IMR-90 (cell line): ENCODE measurements at regions not wholly inside any gene's neighbourhood (a gene's known extent, or its start where the extent isn't known, plus 50 kb on each side); places are given as distances from the start of the nearest gene placed in this dataset.

ENCODE experiments used
- ATAC-seq: fragments of 200-7000 bp; cut with Tn5 transposase; 2 replicates; pipeline ENCODE4 v1.9.1; 2020; ENCODE audit warnings: low read depth, mild to moderate bottlenecking, moderate library complexity
- BruUV-seq: library from RNA; stranded (reverse); fragments of 400-500 nt; replicated peaks from 2 replicates; lab custom pipeline; 2021; lab: Mats Ljungman, UMichigan
- CTCF ChIA-PET: fragments of 300-600 bp; formaldehyde crosslinking; extraction: SDS; loops from one replicate; lab custom pipeline; 2021; ENCODE audit warnings: antibody characterized with exemption; lab: Yijun Ruan, JAX
- POLR2A ChIA-PET: fragments of 300-600 bp; sonication (Branson Sonifier 250); formaldehyde crosslinking; loops from one replicate; lab custom pipeline; 2022; ENCODE audit warnings: antibody characterized with exemption; ENCODE audit not compliant: unreplicated experiment; lab: Charles Lee
- DNase-seq: peaks from one replicate; pipeline ENCODE4 v3.0.0; 2013
- H2AFZ ChIP-seq: replicated peaks from 2 replicates; pipeline ENCODE3; 2013; ENCODE audit warnings: low read length, mild to moderate bottlenecking; ENCODE audit not compliant: poor library complexity
- H2AK5ac ChIP-seq: 2 replicates; pipeline ENCODE4 v1.6.1; 2013; ENCODE audit warnings: low read depth, low read length, inconsistent platforms
- H2AK9ac ChIP-seq: replicated peaks from 2 replicates; pipeline ENCODE3; 2013; ENCODE audit warnings: mild to moderate bottlenecking, low read depth, low read length, moderate library complexity; ENCODE audit not compliant: poor library complexity
- H2BK120ac ChIP-seq: 2 replicates; pipeline ENCODE4 v1.6.1; 2013; ENCODE audit warnings: low read depth, low read length, inconsistent platforms
- H2BK15ac ChIP-seq: 3 replicates; pipeline ENCODE4 v1.6.1; 2013; ENCODE audit warnings: low read depth, low read length, inconsistent platforms
- H2BK20ac ChIP-seq: 2 replicates; pipeline ENCODE4 v1.6.1; 2013; ENCODE audit warnings: low read depth, mild to moderate bottlenecking, inconsistent platforms, low read length, moderate library complexity
- H2BK5ac ChIP-seq: 2 replicates; pipeline ENCODE4 v1.6.1; 2013; ENCODE audit warnings: mild to moderate bottlenecking, low read depth, low read length, inconsistent platforms; ENCODE audit not compliant: poor library complexity, severe bottlenecking
- H3K14ac ChIP-seq: replicated peaks from 2 replicates; pipeline ENCODE4 v1.6.1; 2013; ENCODE audit warnings: low read depth, low read length, inconsistent platforms
- H3K18ac ChIP-seq: 2 replicates; pipeline ENCODE4 v1.6.1; 2013; ENCODE audit warnings: low read depth, low read length, control low read depth
- H3K23ac ChIP-seq: 2 replicates; pipeline ENCODE4 v1.6.1; 2013; ENCODE audit warnings: low read depth, low read length, inconsistent platforms
- H3K27ac ChIP-seq: 2 replicates; pipeline ENCODE4 v1.5.1; 2013; ENCODE audit warnings: mild to moderate bottlenecking, control low read depth, low read length; ENCODE audit not compliant: insufficient read depth
- H3K27me3 ChIP-seq: 2 replicates; pipeline ENCODE4 v1.6.1; 2013; ENCODE audit warnings: low read length; ENCODE audit not compliant: control insufficient read depth, insufficient read depth
- H3K36me3 ChIP-seq: 2 replicates; pipeline ENCODE4 v1.6.1; 2013; ENCODE audit warnings: low read length, mixed read lengths; ENCODE audit not compliant: control insufficient read depth, insufficient read depth
- H3K4ac ChIP-seq: 2 replicates; pipeline ENCODE4 v1.6.1; 2013; ENCODE audit warnings: low read depth, low read length, inconsistent platforms
- H3K4me1 ChIP-seq: 2 replicates; pipeline ENCODE4 v1.6.1; 2013; ENCODE audit warnings: low read length, mixed read lengths; ENCODE audit not compliant: control insufficient read depth, insufficient read depth
- H3K4me2 ChIP-seq: 2 replicates; pipeline ENCODE4 v1.6.1; 2013; ENCODE audit warnings: low read depth, mild to moderate bottlenecking, control low read depth, low read length, moderate library complexity
- H3K4me3 ChIP-seq: 2 replicates; pipeline ENCODE4 v1.5.1; 2013; ENCODE audit warnings: low read depth, mild to moderate bottlenecking, control low read depth, low read length, moderate library complexity; ENCODE audit not compliant: insufficient read depth
- H3K56ac ChIP-seq: 2 replicates; pipeline ENCODE4 v1.6.1; 2013; ENCODE audit warnings: low read length, inconsistent platforms; ENCODE audit not compliant: insufficient read depth; ENCODE audit errors: extremely low read depth
- H3K79me1 ChIP-seq, 2 experiments: 2 replicates each; pipeline ENCODE4 v1.6.1; 2013; ENCODE audit warnings: low read length in 2 of 2, inconsistent platforms in 1 of 2, low read depth in 1 of 2
- H3K9ac ChIP-seq: 2 replicates; pipeline ENCODE4 v1.6.1; 2013; ENCODE audit warnings: low read depth, low read length, control low read depth
- H3K9me1 ChIP-seq: 2 replicates; pipeline ENCODE4 v1.6.1; 2013; ENCODE audit warnings: low read length, inconsistent platforms; ENCODE audit not compliant: insufficient read depth
- H3K9me3 ChIP-seq: 2 replicates; pipeline ENCODE4 v1.6.1; 2013; ENCODE audit warnings: low read length; ENCODE audit not compliant: control insufficient read depth, insufficient read depth
- H4K20me1 ChIP-seq: 2 replicates; pipeline ENCODE4 v1.6.1; 2013; ENCODE audit warnings: low read length, inconsistent platforms; ENCODE audit not compliant: insufficient read depth
- H4K5ac ChIP-seq: 2 replicates; pipeline ENCODE4 v1.6.1; 2013; ENCODE audit warnings: mild to moderate bottlenecking, low read depth, low read length, control low read depth
- H4K8ac ChIP-seq, 2 experiments: 2 replicates each; pipeline ENCODE4 v1.6.1; 2013; ENCODE audit warnings: low read depth in 2 of 2, low read length in 2 of 2, control low read depth in 1 of 2, inconsistent platforms in 1 of 2
- H4K91ac ChIP-seq: 2 replicates; pipeline ENCODE4 v1.6.1; 2013; ENCODE audit warnings: low read depth, low read length, inconsistent platforms; ENCODE audit not compliant: insufficient read depth
- FOS ChIP-seq: fragments of 150-350 bp; IDR thresholded peaks from 2 replicates; pipeline ENCODE4 v1.6.1; 2016; ENCODE audit warnings: low read depth, low read length
- RCOR1 ChIP-seq: IDR thresholded peaks from 2 replicates; pipeline ENCODE4 v1.6.1; 2012; ENCODE audit warnings: mild to moderate bottlenecking, low read length, improper control_type of control experiment; ENCODE audit not compliant: insufficient replicate concordance
- RFX5 ChIP-seq: IDR thresholded peaks from 2 replicates; pipeline ENCODE4 v1.8.0; 2012; ENCODE audit warnings: low read depth, mild to moderate bottlenecking, low read length, moderate library complexity
- WGBS, 2 experiments: methylation state at CpG; one replicate each; pipeline versions ENCODE4 v1.1.5 to v1.1.7; 2013; ENCODE audit warnings: missing lambda C conversion rate in 2 of 2; ENCODE audit not compliant: insufficient read length in 1 of 2; ENCODE audit errors: extremely low coverage in 2 of 2; 5-methylcytosine and 5-hydroxymethylcytosine counted together
- dilution Hi-C: fragments of 300-500 bp; cut with HindIII; formaldehyde crosslinking; loops from one replicate; pipeline ENCODE4 v1.14.3; 2018; ENCODE audit warnings: low sequenced_read_pairs; ENCODE audit not compliant: unreplicated experiment
- in situ Hi-C: fragments of 300-500 bp; cut with MboI; formaldehyde crosslinking; loops from 3 replicates; pipeline ENCODE4 v1.14.3; 2019; ENCODE audit warnings: low sequenced_read_pairs, inconsistent platforms, mixed read lengths
- intact Hi-C: fragments of 100-400 bp; cut with micrococcal nuclease; formaldehyde crosslinking; loops from 2 replicates; pipeline ENCODE4 v1.10.0; 2022
- TF ChIP-seq, protein P1 (sequence below): fragments of 150-350 bp; IDR thresholded peaks from 2 replicates; pipeline ENCODE4 v1.6.1; 2016; ENCODE audit warnings: low read depth, mild to moderate bottlenecking, low read length, moderate library complexity, borderline replicate concordance

DNA sequence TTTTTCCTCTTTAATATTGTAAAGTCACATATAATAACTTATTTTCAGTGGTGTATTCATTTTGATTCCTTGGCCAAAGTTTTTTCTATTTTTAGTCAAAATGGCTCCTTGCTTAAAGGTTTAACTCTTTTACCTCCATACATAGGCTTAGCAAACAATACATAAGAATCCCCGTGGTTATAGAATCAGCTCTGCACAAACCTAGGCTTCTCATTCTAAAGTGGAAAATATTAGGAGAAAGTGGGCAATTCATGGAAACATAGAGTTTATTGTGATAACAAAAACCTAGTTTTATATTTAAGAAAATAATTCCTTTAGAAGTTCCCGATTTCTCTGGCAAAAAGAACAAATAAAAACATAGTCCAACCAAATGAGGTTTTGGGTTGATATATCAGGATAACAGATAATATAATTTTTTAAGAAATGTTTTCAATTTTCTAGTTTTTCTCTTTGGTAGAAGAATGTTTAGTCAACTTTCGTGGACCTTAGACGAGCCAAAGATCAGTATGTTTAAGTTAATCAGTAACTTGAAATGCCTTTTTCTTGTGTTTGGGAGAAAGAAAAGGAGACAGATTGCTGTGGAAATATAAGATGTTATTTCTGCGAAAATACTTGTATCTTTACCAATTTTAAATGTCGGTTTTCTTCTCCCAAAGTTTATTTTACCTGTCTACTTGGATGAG is 93.4 kb upstream of the KLF12 start:
- no peak overlapping the region for H2AK9ac ChIP-seq
- no peak overlapping the region for H2AFZ ChIP-seq
- no peak overlapping the region for H4K91ac ChIP-seq
- H2AK5ac ChIP-seq: no peak overlapping the region
- H3K36me3 ChIP-seq: no peaks in the 10 kb centered on the region
- no CpG with 5 or more reads among the region's 6 CpGs for WGBS, 2 experiments
- no peak overlapping the region for H3K4me2 ChIP-seq
- no peak overlapping the region for H2BK20ac ChIP-seq
- no peak overlapping the region for H3K4ac ChIP-seq
- no peak for ATAC-seq
- no peak overlapping the region for H2BK120ac ChIP-seq
- no peak overlapping the region for H2BK15ac ChIP-seq
- H4K20me1 ChIP-seq: no peaks in the 10 kb centered on the region
- H3K27ac ChIP-seq: no peak overlapping the region
- H3K14ac ChIP-seq: no peak overlapping the region
- H3K18ac ChIP-seq: no peak overlapping the region
- ChIA-PET CTCF (no interaction called here), POLR2A (interaction anchor here (0.6 kb wide), 1 partner anchor 203 kb away, joined by 10 read pairs; no protein-coding TSS in a partner anchor)
- TF ChIP-seq RFX5: no peak
- TF ChIP-seq, protein P1, sequence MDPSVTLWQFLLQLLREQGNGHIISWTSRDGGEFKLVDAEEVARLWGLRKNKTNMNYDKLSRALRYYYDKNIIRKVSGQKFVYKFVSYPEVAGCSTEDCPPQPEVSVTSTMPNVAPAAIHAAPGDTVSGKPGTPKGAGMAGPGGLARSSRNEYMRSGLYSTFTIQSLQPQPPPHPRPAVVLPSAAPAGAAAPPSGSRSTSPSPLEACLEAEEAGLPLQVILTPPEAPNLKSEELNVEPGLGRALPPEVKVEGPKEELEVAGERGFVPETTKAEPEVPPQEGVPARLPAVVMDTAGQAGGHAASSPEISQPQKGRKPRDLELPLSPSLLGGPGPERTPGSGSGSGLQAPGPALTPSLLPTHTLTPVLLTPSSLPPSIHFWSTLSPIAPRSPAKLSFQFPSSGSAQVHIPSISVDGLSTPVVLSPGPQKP: no peak
- TF ChIP-seq FOS: no peak
- TF ChIP-seq RCOR1: no peak
- H4K5ac ChIP-seq: no peak overlapping the region
- no peak overlapping the region for H3K4me3 ChIP-seq
- H3K9ac ChIP-seq: no peak overlapping the region
- in situ Hi-C loops: no loop called here
- H3K4me1 ChIP-seq: no peaks in the 10 kb centered on the region; the same call in 1 of the 2 replicates
- dilution Hi-C loops: no loop called here
- no TSS peak for BruUV-seq
- H4K8ac ChIP-seq: no peak overlapping the region
- no peaks in the 10 kb centered on the region for H3K9me1 ChIP-seq
- no peak for DNase-seq
- no peaks in the 10 kb centered on the region for H3K27me3 ChIP-seq
- H3K56ac ChIP-seq: no peak overlapping the region
- H3K23ac ChIP-seq: no peak overlapping the region
- no peaks in the 10 kb centered on the region for H3K79me1 ChIP-seq
- peak overlapping the region; percentile 29 for H2BK5ac ChIP-seq
- H3K9me3 ChIP-seq: peaks cover 2% of the 10 kb centered on the region
- intact Hi-C loops: no loop called here
